ENCODE measurements at regions not wholly inside any gene's neighbourhood (a gene's known extent, or its start where the extent isn't known, plus 50 kb on each side); places are given as distances from the start of the nearest gene placed in this dataset.

- no peak for DNase-seq (ENCODE audit: low read depth)
- no peak for TF ChIP-seq CTCF (conservative IDR thresholded peaks at IDR 0.05; ENCODE audit: control insufficient read depth, insufficient read depth, low read depth, low read length)
- H3K4me3 ChIP-seq (ENCODE audit: control insufficient read depth, low read depth, low read length), result no peak overlapping the region
Measured at GRCh38 chr9:126053913-126054312, 272.7 kb upstream of the MVB12B start.

- no peak overlapping the region for H3K4me3 ChIP-seq (ENCODE audit: control insufficient read depth, low read depth, low read length)
- TF ChIP-seq CTCF (conservative IDR thresholded peaks at IDR 0.05; ENCODE audit: control insufficient read depth, insufficient read depth, low read depth, low read length), result no peak
- DNase-seq (ENCODE audit: low read depth), result peak; percentile 14
Measured at GRCh38 chr9:126055381-126055985, 271.1 kb upstream of the MVB12B start.

GRCh38 chr9:126056312-126057021, 270.2 kb upstream of the MVB12B start:
- DNase-seq (ENCODE audit: low read depth), result no peak
- TF ChIP-seq CTCF (conservative IDR thresholded peaks at IDR 0.05; ENCODE audit: control insufficient read depth, insufficient read depth, low read depth, low read length), result no peak
- no peak overlapping the region for H3K4me3 ChIP-seq (ENCODE audit: control insufficient read depth, low read depth, low read length)

DNA sequence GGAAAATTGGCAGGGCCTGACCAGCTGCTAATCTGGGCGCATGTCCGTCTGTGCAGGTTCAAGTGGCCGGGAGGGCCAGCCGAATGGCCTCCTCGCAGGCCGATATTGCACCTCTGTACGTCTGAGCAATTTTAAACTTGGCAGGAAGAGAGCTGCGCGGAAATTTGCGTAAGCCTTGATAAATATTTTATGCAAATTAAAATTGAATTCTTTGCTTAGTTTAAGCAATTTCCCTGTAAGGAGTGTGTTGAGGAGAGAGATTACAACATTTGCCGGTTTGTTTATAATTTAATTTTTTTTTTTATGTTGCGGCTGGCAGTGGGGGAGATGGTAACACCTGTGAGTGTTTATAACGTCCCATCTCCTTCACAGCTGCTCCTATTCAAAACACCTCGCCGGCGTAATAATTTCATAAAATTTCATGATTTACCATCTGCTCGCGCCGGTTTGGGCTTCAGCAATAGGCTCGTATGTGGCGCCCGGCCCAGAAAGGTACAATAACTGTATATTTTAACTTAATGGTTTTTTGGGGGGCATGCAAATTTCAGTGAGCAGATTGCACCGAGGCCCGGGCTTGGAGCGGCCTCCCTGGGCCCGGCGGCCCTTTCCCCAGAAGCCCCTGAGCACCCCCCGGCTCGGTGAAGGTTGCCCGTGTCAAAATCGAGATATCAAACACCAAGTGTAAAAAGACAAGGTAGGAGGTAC, 269.4 kb upstream of the MVB12B start:
- no peak for DNase-seq (ENCODE audit: low read depth)
- no peak for TF ChIP-seq CTCF (conservative IDR thresholded peaks at IDR 0.05; ENCODE audit: control insufficient read depth, insufficient read depth, low read depth, low read length)
- H3K4me3 ChIP-seq (ENCODE audit: control insufficient read depth, low read depth, low read length), result no peak overlapping the region

- DNase-seq (ENCODE audit: low read depth), result no peak
- TF ChIP-seq CTCF (conservative IDR thresholded peaks at IDR 0.05; ENCODE audit: control insufficient read depth, insufficient read depth, low read depth, low read length), result no peak
- no peak overlapping the region for H3K4me3 ChIP-seq (ENCODE audit: control insufficient read depth, low read depth, low read length)
Measured at GRCh38 chr9:126058011-126058531, 268.6 kb upstream of the MVB12B start.

DNA sequence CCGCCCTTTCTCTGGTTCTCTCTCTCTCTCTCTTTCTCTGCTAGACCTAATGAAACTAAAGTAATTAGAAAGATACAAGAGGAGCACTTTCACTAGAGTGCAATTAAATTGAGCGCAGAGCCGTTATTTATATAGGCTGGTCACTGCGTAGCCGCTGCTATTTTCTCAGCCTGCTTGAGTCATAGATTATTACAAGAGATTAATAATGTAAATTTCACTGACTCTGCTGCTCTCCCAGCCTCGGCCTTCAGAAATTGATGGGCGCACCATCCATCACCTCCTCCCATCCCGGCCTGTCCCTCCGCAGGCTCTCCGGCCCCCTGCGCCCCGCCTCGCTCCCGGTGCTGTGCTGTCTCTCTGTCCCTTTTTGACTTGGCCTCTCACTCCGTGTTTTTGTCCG, 268.0 kb upstream of the MVB12B start:
- no peak overlapping the region for H3K4me3 ChIP-seq (ENCODE audit: control insufficient read depth, low read depth, low read length)
- no peak for TF ChIP-seq CTCF (conservative IDR thresholded peaks at IDR 0.05; ENCODE audit: control insufficient read depth, insufficient read depth, low read depth, low read length)
- DNase-seq (ENCODE audit: low read depth), result no peak

All from fibroblast of mammary gland (primary cell).